ENCODE measurements at regions not wholly inside any gene's neighbourhood (a gene's known extent, or its start where the extent isn't known, plus 50 kb on each side); places are given as distances from the start of the nearest gene placed in this dataset.

- H3K79me2 ChIP-seq (ENCODE audit: insufficient read depth, low read length): no peaks in the 10 kb centered on the region
- 100% methylated on average over 2 of the region's 10 CpGs for WGBS (ENCODE audit: insufficient coverage)
These were observed 299.8 kb upstream of the CNTN4 start for GRCh38 chr3:1798711-1799405.

GRCh38 chr3:1805331-1805730 is 293.3 kb upstream of the CNTN4 start:
- 100% methylated on average over 3 of the region's 3 CpGs for WGBS (ENCODE audit: insufficient coverage)
- Mint-ChIP-seq H3K4me1 (no peaks in the 10 kb centered on the region), H3K27me3 (ENCODE audit: low read depth in 3 of 3) (peaks cover 0 to 2% (median 0%) of the 10 kb centered on the region in 3 donors), H3K4me3 (no peak overlapping the region), H3K27ac (no peak overlapping the region), H3K9me3 (peaks cover 5 to 30% (median 15%) of the 10 kb centered on the region in 7 donors), H3K36me3 (no peaks in the 10 kb centered on the region)
- Histone ChIP-seq H4K20me1 (ENCODE audit: insufficient read depth, low read length) (no peaks in the 10 kb centered on the region), H3K27me3 (ENCODE audit: control insufficient read depth in 2 of 2, insufficient read depth in 2 of 2, low read length in 2 of 2) (no peaks in the 10 kb centered on the region), H2AFZ (ENCODE audit: insufficient read depth, low read depth, low read length, poor library complexity, severe bottlenecking) (no peak overlapping the region), H3K36me3 (replicated peaks in 1 of 2; ENCODE audit: control insufficient read depth in 1 of 2, insufficient read depth in 2 of 2, low read length in 2 of 2) (no peaks in the 10 kb centered on the region), H3K9me3 (replicated peaks in 1 of 2; ENCODE audit: control insufficient read depth in 1 of 2, insufficient read depth in 1 of 2, low read length in 2 of 2) (peaks cover 24 to 34% of the 10 kb centered on the region in 2 donors), H3K4me2 (replicated peaks; ENCODE audit: extremely low read depth, low read length, poor library complexity, severe bottlenecking) (no peak overlapping the region), H3K79me2 (ENCODE audit: insufficient read depth, low read length) (no peaks in the 10 kb centered on the region), H3K4me1 (ENCODE audit: control insufficient read depth in 1 of 2, insufficient read depth in 2 of 2, low read length in 2 of 2) (no peaks in the 10 kb centered on the region), H3K9ac (ENCODE audit: insufficient read depth, low read length, poor library complexity, severe bottlenecking) (no peak overlapping the region), H3K27ac (ENCODE audit: low read depth in 1 of 2, low read length in 2 of 2) (no peak overlapping the region), H3K4me3 (replicated peaks in 1 of 3; ENCODE audit: low read depth in 2 of 3, low read length in 3 of 3) (no peak overlapping the region)
- no peak for DNase-seq
- intact Hi-C loops (cut with micrococcal nuclease): no loop called here
- no peak for TF ChIP-seq CTCF (IDR thresholded peaks at IDR 0.05)

More at GRCh38 chr3:1798711-1799405, 299.8 kb upstream of the CNTN4 start:
- TF ChIP-seq CTCF (IDR thresholded peaks at IDR 0.05): no peak
- H2AFZ ChIP-seq (ENCODE audit: insufficient read depth, low read depth, low read length, poor library complexity, severe bottlenecking): no peak overlapping the region
- H4K20me1 ChIP-seq (ENCODE audit: insufficient read depth, low read length): no peaks in the 10 kb centered on the region
- H3K27me3 ChIP-seq (ENCODE audit: control insufficient read depth in 2 of 2, insufficient read depth in 2 of 2, low read length in 2 of 2): no peaks in the 10 kb centered on the region
- no peaks in the 10 kb centered on the region for H3K4me1 ChIP-seq (ENCODE audit: control insufficient read depth in 1 of 2, insufficient read depth in 2 of 2, low read length in 2 of 2)
- no peaks in the 10 kb centered on the region for H3K36me3 ChIP-seq (replicated peaks in 1 of 2; ENCODE audit: control insufficient read depth in 1 of 2, insufficient read depth in 2 of 2, low read length in 2 of 2)
- H3K36me3 Mint-ChIP-seq: no peaks in the 10 kb centered on the region
- H3K9me3 Mint-ChIP-seq: peaks cover under 1 to 9% (median 3%) of the 10 kb centered on the region in 7 donors
- no peak overlapping the region for H3K9ac ChIP-seq (ENCODE audit: insufficient read depth, low read length, poor library complexity, severe bottlenecking)
- no peak overlapping the region for H3K27ac Mint-ChIP-seq
- no peak for DNase-seq
- peaks cover 0 to 2% (median 0%) of the 10 kb centered on the region in 3 donors for H3K27me3 Mint-ChIP-seq (ENCODE audit: low read depth in 3 of 3)
- intact Hi-C loops (cut with micrococcal nuclease): no loop called here
- no peaks in the 10 kb centered on the region for H3K4me1 Mint-ChIP-seq
- H3K9me3 ChIP-seq (replicated peaks in 1 of 2; ENCODE audit: control insufficient read depth in 1 of 2, insufficient read depth in 1 of 2, low read length in 2 of 2): peaks cover 0 to 3% of the 10 kb centered on the region in 2 donors
- no peak overlapping the region for H3K4me3 Mint-ChIP-seq
- no peak overlapping the region for H3K27ac ChIP-seq (ENCODE audit: low read depth in 1 of 2, low read length in 2 of 2)
- no peak overlapping the region for H3K4me3 ChIP-seq (replicated peaks in 1 of 3; ENCODE audit: low read depth in 2 of 3, low read length in 3 of 3)
- H3K4me2 ChIP-seq (replicated peaks; ENCODE audit: extremely low read depth, low read length, poor library complexity, severe bottlenecking): no peak overlapping the region
